SK-N-SH (cell line): ENCODE measurements at regions not wholly inside any gene's neighbourhood (a gene's known extent, or its start where the extent isn't known, plus 50 kb on each side); places are given as distances from the start of the nearest gene placed in this dataset.

ENCODE experiments used
- CTCF ChIA-PET: fragments of 300-600, 350-600 bp; formaldehyde crosslinking; extraction: SDS; loops from one replicate; lab custom pipeline; 2021; lab: Yijun Ruan, JAX
- POLR2A ChIA-PET: fragments of 350-600 bp; sonication (Branson Sonifier 250); formaldehyde crosslinking; extraction: SDS; loops from one replicate; lab custom pipeline; 2020; ENCODE audit warnings: antibody characterized with exemption, inconsistent platforms; lab: Yijun Ruan, JAX
- DNase-seq: peaks from one replicate; pipeline ENCODE4 v3.0.0; 2012
- H2AFZ ChIP-seq: fragments of 200-600 bp; sonication (generic); 2 replicates; pipeline ENCODE4 v1.8.1; 2016; ENCODE audit warnings: antibody characterized with exemption, mild to moderate bottlenecking, low read depth
- H3F3A ChIP-seq: fragments of 200-600 bp; sonication (generic); replicated peaks from 2 replicates; pipeline ENCODE3; 2016; ENCODE audit warnings: antibody characterized with exemption, mild to moderate bottlenecking; ENCODE audit not compliant: insufficient read depth
- H3K27ac ChIP-seq, 2 experiments: fragments of 200-500 bp in 1 of 2; fragments of 200-600 bp in 1 of 2; sonication (Bioruptor generic) in 1 of 2; sonication (generic), shearing (Covaris generic) in 1 of 2; 2 replicates each; pipeline versions ENCODE4 v1.5.1 to v1.6.1; 2014 to 2016; ENCODE audit warnings: low read depth in 2 of 2, inconsistent platforms in 1 of 2, low read length in 1 of 2, mild to moderate bottlenecking in 1 of 2, mixed read lengths in 1 of 2
- H3K27me3 ChIP-seq: fragments of 200-600 bp; sonication (generic), shearing (Covaris generic); 2 replicates; pipeline ENCODE4 v1.6.1; 2016; ENCODE audit warnings: mixed run types; ENCODE audit not compliant: insufficient read depth
- H3K36me3 ChIP-seq, 2 experiments: fragments of 200-500 bp in 1 of 2; fragments of 200-600 bp in 1 of 2; sonication (Bioruptor generic) in 1 of 2; sonication (generic) in 1 of 2; replicated peaks in 1 of 2; 2 replicates each; pipeline versions ENCODE3 to v1.5.1; 2014 to 2016; ENCODE audit warnings: low read length in 1 of 2, mild to moderate bottlenecking in 1 of 2; ENCODE audit not compliant: insufficient read depth in 2 of 2, control insufficient read depth in 1 of 2
- H3K4me1 ChIP-seq, 2 experiments: fragments of 200-500 bp in 1 of 2; fragments of 200-600 bp in 1 of 2; sonication (Bioruptor generic) in 1 of 2; sonication (generic), shearing (Covaris generic) in 1 of 2; 2 replicates each; pipeline versions ENCODE4 v1.5.1 to v1.6.1; 2014 to 2016; ENCODE audit warnings: low read depth in 1 of 2, low read length in 1 of 2, mixed run types in 1 of 2; ENCODE audit not compliant: insufficient read depth in 2 of 2, control insufficient read depth in 1 of 2
- H3K4me2 ChIP-seq: fragments of 200-600 bp; sonication (generic), shearing (Covaris generic); 2 replicates; pipeline ENCODE4 v1.6.1; 2017; ENCODE audit warnings: mixed run types
- H3K4me3 ChIP-seq, 2 experiments: fragments of 200-500 bp in 1 of 2; fragments of 200-600 bp in 1 of 2; sonication (Bioruptor generic) in 1 of 2; sonication (generic), shearing (Covaris generic) in 1 of 2; 2 replicates each; pipeline versions ENCODE4 v1.5.1 to v1.8.1; 2014 to 2016; ENCODE audit warnings: low read depth in 2 of 2, inconsistent platforms in 1 of 2, low read length in 1 of 2, mild to moderate bottlenecking in 1 of 2, mixed read lengths in 1 of 2, moderate library complexity in 1 of 2
- H3K79me2 ChIP-seq: fragments of 200-600 bp; sonication (generic); 2 replicates; pipeline ENCODE4 v1.8.1; 2017; ENCODE audit warnings: mild to moderate bottlenecking; ENCODE audit not compliant: insufficient read depth
- H3K9ac ChIP-seq: fragments of 200-600 bp; sonication (generic); 2 replicates; pipeline ENCODE4 v1.6.1; 2017; ENCODE audit warnings: mixed run types
- H3K9me2 ChIP-seq: fragments of 200-600 bp; sonication (generic); 2 replicates; pipeline ENCODE4 v1.6.1; 2017; ENCODE audit warnings: mixed run types
- H3K9me3 ChIP-seq: fragments of 200-600 bp; sonication (generic); 2 replicates; pipeline ENCODE4 v1.6.1; 2017; ENCODE audit warnings: mixed run types, mild to moderate bottlenecking, moderate library complexity
- H4K20me1 ChIP-seq: fragments of 200-600 bp; sonication (generic); 2 replicates; pipeline ENCODE4 v1.6.1; 2017; ENCODE audit warnings: mild to moderate bottlenecking, mixed run types; ENCODE audit not compliant: insufficient read depth
- CHD2 ChIP-seq: fragments of 150-350 bp; IDR thresholded peaks from 2 replicates; pipeline ENCODE4 v1.6.1; 2018; ENCODE audit warnings: low read length; ENCODE audit not compliant: partially characterized antibody
- EP300 ChIP-seq, 2 experiments: IDR thresholded peaks; 2 replicates each; pipeline versions ENCODE4 v1.4.0 to v1.6.1; 2012; ENCODE audit warnings: borderline replicate concordance in 1 of 2, low read depth in 1 of 2, low read length in 1 of 2
- EZH2phosphoT487 ChIP-seq: fragments of 200-600 bp; sonication (generic); IDR thresholded peaks from 2 replicates; pipeline ENCODE4 v1.6.1; 2017; ENCODE audit warnings: low read depth, mixed run types, mild to moderate bottlenecking, antibody characterized with exemption, moderate library complexity, borderline replicate concordance
- MXI1 ChIP-seq: IDR thresholded peaks from 2 replicates; pipeline ENCODE4 v1.6.1; 2012; ENCODE audit warnings: mild to moderate bottlenecking, low read depth, low read length, improper control_type of control experiment
- NRF1 ChIP-seq: IDR thresholded peaks from 2 replicates; pipeline ENCODE4 v1.6.1; 2012; ENCODE audit warnings: low read depth, mild to moderate bottlenecking, low read length
- POLR2AphosphoS5 ChIP-seq: IDR thresholded peaks from 2 replicates; pipeline ENCODE4 v1.6.1; 2012; ENCODE audit warnings: low read depth, low read length
- REST ChIP-seq: IDR thresholded peaks from 2 replicates; pipeline ENCODE4 v1.6.1; 2012; ENCODE audit warnings: mild to moderate bottlenecking, low read depth, low read length, moderate library complexity
- RFX5 ChIP-seq: IDR thresholded peaks from 2 replicates; pipeline ENCODE4 v1.6.1; 2012; ENCODE audit warnings: mild to moderate bottlenecking, improper control_type of control experiment, low read length
- SIN3A ChIP-seq: IDR thresholded peaks from 2 replicates; pipeline ENCODE4 v1.6.1; 2012; ENCODE audit warnings: low read depth, mild to moderate bottlenecking, low read length, moderate library complexity, borderline replicate concordance
- WGBS: methylation state at CpG from one replicate; pipeline ENCODE4 v1.1.6; 2017; ENCODE audit warnings: low lambda C conversion rate; 5-methylcytosine and 5-hydroxymethylcytosine counted together
- TF ChIP-seq, protein P1 (sequence below): IDR thresholded peaks from 2 replicates; pipeline ENCODE4 v1.4.0; 2012; ENCODE audit warnings: low read depth, borderline replicate concordance
- TF ChIP-seq, protein P2 (sequence below): fragments of 200-600 bp; sonication (generic); IDR thresholded peaks from 2 replicates; pipeline ENCODE4 v1.6.1; 2017; ENCODE audit warnings: antibody characterized with exemption, mild to moderate bottlenecking, moderate library complexity

DNA sequence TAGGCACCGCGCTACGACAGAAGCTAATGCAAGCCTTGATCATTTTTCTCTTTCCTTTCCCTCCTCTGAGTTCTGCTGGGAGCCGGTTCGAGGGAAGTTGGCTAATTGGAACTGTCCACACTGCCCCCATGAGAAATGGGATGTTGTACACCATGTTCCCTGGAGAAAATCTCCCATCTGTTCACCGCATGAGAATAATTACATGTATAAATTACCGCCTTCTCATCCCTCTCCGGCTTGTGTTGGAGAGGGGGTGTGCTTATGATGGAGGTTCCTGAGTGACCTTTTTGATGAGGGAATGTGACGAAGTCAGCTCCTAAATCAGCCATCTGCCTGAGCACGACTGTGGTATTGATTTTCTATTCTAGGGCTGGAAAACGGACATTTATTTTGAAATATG, 320.2 kb upstream of the SULF2 start:
- no peak for DNase-seq
- no peaks in the 10 kb centered on the region for H3K9me2 ChIP-seq
- no peak overlapping the region for H3K27ac ChIP-seq
- no peak overlapping the region for H2AFZ ChIP-seq
- TF ChIP-seq SIN3A (no peak), CHD2 (no peak), EP300 (IDR thresholded peaks at IDR 0.05; ENCODE audit: borderline replicate concordance in 1 of 2, low read depth in 1 of 2, low read length in 1 of 2) (no peak), POLR2AphosphoS5 (no peak), MXI1 (no peak), NRF1 (no peak), REST (no peak), EZH2phosphoT487 (no peak), RFX5 (no peak)
- TF ChIP-seq, protein P1, sequence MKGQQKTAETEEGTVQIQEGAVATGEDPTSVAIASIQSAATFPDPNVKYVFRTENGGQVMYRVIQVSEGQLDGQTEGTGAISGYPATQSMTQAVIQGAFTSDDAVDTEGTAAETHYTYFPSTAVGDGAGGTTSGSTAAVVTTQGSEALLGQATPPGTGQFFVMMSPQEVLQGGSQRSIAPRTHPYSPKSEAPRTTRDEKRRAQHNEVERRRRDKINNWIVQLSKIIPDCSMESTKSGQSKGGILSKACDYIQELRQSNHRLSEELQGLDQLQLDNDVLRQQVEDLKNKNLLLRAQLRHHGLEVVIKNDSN = no peak
- TF ChIP-seq, protein P2, sequence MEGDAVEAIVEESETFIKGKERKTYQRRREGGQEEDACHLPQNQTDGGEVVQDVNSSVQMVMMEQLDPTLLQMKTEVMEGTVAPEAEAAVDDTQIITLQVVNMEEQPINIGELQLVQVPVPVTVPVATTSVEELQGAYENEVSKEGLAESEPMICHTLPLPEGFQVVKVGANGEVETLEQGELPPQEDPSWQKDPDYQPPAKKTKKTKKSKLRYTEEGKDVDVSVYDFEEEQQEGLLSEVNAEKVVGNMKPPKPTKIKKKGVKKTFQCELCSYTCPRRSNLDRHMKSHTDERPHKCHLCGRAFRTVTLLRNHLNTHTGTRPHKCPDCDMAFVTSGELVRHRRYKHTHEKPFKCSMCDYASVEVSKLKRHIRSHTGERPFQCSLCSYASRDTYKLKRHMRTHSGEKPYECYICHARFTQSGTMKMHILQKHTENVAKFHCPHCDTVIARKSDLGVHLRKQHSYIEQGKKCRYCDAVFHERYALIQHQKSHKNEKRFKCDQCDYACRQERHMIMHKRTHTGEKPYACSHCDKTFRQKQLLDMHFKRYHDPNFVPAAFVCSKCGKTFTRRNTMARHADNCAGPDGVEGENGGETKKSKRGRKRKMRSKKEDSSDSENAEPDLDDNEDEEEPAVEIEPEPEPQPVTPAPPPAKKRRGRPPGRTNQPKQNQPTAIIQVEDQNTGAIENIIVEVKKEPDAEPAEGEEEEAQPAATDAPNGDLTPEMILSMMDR = no peak
- H3K4me2 ChIP-seq = no peak overlapping the region
- WGBS = 61% methylated on average over 11 of the region's 11 CpGs
- ChIA-PET POLR2A (no interaction called here), CTCF (no interaction called here)
- no peaks in the 10 kb centered on the region; a peak in 1 of 4 replicates for H3K4me1 ChIP-seq
- no peaks in the 10 kb centered on the region for H4K20me1 ChIP-seq
- H3F3A ChIP-seq = no peaks in the 10 kb centered on the region
- no peaks in the 10 kb centered on the region for H3K36me3 ChIP-seq
- H3K4me3 ChIP-seq = no peak overlapping the region
- H3K27me3 ChIP-seq = no peaks in the 10 kb centered on the region
- H3K9ac ChIP-seq = no peak overlapping the region
- no peaks in the 10 kb centered on the region for H3K79me2 ChIP-seq
- H3K9me3 ChIP-seq = no peaks in the 10 kb centered on the region
